ENCODE measurements at regions not wholly inside any gene's neighbourhood (a gene's known extent, or its start where the extent isn't known, plus 50 kb on each side); places are given as distances from the start of the nearest gene placed in this dataset.

DNA sequence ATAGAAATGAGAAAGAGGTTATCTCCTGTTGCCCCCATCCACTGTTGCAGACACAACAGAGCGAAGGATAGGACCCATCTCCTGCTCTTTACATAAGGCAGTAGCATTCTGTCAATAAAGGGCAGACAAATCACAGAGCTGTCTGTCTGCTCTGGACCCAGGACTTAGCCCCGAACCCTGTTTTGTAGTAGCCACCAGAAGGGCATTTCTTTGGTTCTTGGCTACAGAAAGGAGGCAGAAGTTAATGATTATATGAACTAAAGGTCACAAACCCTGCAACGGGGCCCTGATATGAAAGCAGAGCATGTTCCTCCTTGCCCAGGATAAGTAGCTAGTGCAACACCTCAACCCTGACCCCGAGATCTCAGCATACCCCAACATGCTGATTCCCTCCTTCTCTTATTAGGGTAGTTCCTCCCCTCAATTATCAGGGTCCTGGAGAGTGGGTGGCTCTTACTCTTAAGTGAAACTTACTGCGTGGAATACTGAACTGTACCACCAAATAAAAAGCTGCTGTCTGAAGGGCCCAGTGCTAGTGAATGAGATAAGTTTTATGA is 680.4 kb upstream of the SPRY2 start:
- TF ChIP-seq, protein P1, sequence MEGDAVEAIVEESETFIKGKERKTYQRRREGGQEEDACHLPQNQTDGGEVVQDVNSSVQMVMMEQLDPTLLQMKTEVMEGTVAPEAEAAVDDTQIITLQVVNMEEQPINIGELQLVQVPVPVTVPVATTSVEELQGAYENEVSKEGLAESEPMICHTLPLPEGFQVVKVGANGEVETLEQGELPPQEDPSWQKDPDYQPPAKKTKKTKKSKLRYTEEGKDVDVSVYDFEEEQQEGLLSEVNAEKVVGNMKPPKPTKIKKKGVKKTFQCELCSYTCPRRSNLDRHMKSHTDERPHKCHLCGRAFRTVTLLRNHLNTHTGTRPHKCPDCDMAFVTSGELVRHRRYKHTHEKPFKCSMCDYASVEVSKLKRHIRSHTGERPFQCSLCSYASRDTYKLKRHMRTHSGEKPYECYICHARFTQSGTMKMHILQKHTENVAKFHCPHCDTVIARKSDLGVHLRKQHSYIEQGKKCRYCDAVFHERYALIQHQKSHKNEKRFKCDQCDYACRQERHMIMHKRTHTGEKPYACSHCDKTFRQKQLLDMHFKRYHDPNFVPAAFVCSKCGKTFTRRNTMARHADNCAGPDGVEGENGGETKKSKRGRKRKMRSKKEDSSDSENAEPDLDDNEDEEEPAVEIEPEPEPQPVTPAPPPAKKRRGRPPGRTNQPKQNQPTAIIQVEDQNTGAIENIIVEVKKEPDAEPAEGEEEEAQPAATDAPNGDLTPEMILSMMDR (IDR thresholded peaks at IDR 0.05) = no peak
- TF ChIP-seq EP300 (IDR thresholded peaks at IDR 0.05) (no peak), POLR2A (IDR thresholded peaks at IDR 0.05) (no peak)

All from upper lobe of left lung (tissue), 4 donors.